ENCODE measurements at regions not wholly inside any gene's neighbourhood (a gene's known extent, or its start where the extent isn't known, plus 50 kb on each side); places are given as distances from the start of the nearest gene placed in this dataset.

DNA sequence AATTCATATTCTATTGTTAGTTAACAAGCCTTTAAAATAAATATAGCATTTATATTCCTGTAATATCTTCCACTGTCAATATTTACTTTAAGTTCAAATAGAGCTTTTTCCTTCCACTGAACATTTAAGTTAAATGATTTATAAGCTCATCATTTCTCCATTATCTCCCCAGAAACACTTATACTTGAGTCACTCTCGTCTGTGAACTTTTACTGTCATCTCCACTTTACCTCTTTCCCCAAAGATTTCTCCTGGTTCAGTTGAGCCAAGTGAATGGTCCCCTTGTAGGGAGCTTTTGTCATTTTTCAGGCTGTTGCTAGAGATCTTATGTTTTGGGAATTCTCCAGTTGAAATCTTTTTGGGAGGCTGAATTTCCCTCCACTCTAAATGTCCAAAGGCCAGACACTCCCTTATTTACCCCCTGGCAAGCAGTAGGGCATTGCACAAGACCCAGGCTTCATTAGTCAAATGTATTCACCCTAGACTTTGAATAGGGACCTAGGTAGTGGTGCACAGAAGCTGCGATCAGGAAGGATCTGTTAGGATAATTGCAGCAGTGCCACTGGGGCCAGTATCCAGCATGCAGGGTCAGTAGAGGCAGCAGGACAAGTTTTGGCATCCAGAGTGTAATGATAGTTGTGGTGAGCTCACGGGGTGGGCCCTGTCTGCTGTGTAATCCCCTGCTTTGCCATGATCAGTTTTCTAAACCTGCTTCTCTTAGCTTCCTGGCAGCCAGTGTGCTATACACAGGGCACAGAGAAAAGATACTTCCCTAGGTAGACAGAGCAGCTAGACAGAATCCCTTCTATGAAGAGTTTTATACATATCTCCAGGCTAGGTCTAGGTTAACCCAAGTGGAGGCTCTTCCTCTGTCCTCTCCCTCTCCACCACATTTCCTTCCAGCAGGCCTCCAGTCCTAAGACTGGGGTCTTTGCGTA lies 356.5 kb upstream of the SLCO3A1 start:
- Histone ChIP-seq H3K36me3 (ENCODE audit: control insufficient read depth, insufficient read depth, low read length) (no peaks in the 10 kb centered on the region), H3K4me3 (ENCODE audit: low read depth, low read length) (no peak overlapping the region), H3K9me3 (no peaks in the 10 kb centered on the region), H3K27me3 (replicated peaks; ENCODE audit: control insufficient read depth, insufficient read depth, low read length) (no peaks in the 10 kb centered on the region), H3K4me1 (no peaks in the 10 kb centered on the region)
- Mint-ChIP-seq H3K4me3 (ENCODE audit: unreplicated experiment) (no peak overlapping the region), H3K4me1 (ENCODE audit: low read depth, unreplicated experiment) (no peaks in the 10 kb centered on the region), H3K36me3 (ENCODE audit: insufficient read depth, unreplicated experiment) (peaks cover 6% of the 10 kb centered on the region), H3K27ac (ENCODE audit: unreplicated experiment) (no peak overlapping the region), H3K9me3 (ENCODE audit: unreplicated experiment) (no peaks in the 10 kb centered on the region), H3K27me3 (ENCODE audit: insufficient read depth, unreplicated experiment) (peaks cover 10% of the 10 kb centered on the region)
- POLR2A ChIA-PET: no interaction called here
- BruUV-seq (replicated peaks): no TSS peak
- CTCF ChIA-PET: no interaction called here
- DNase-seq: no peak
- intact Hi-C loops (cut with micrococcal nuclease; ENCODE audit: unreplicated experiment): no loop called here
- TF ChIP-seq, protein P1, sequence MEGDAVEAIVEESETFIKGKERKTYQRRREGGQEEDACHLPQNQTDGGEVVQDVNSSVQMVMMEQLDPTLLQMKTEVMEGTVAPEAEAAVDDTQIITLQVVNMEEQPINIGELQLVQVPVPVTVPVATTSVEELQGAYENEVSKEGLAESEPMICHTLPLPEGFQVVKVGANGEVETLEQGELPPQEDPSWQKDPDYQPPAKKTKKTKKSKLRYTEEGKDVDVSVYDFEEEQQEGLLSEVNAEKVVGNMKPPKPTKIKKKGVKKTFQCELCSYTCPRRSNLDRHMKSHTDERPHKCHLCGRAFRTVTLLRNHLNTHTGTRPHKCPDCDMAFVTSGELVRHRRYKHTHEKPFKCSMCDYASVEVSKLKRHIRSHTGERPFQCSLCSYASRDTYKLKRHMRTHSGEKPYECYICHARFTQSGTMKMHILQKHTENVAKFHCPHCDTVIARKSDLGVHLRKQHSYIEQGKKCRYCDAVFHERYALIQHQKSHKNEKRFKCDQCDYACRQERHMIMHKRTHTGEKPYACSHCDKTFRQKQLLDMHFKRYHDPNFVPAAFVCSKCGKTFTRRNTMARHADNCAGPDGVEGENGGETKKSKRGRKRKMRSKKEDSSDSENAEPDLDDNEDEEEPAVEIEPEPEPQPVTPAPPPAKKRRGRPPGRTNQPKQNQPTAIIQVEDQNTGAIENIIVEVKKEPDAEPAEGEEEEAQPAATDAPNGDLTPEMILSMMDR (IDR thresholded peaks at IDR 0.05; ENCODE audit: insufficient read depth in 1 of 2, low read depth in 1 of 2, low read length in 1 of 2, severe bottlenecking in 1 of 2, unreplicated experiment in 1 of 2): no peak

GRCh38 chr15:91498046-91498748 lies 355.3 kb upstream of the SLCO3A1 start:
- Histone ChIP-seq H3K9me3 (no peaks in the 10 kb centered on the region), H3K4me3 (ENCODE audit: low read depth, low read length) (no peak overlapping the region), H3K27me3 (replicated peaks; ENCODE audit: control insufficient read depth, insufficient read depth, low read length) (no peaks in the 10 kb centered on the region), H3K4me1 (no peaks in the 10 kb centered on the region), H3K36me3 (ENCODE audit: control insufficient read depth, insufficient read depth, low read length) (no peaks in the 10 kb centered on the region)
- no peak for DNase-seq
- intact Hi-C loops (cut with micrococcal nuclease; ENCODE audit: unreplicated experiment): no loop called here
- Mint-ChIP-seq H3K4me1 (ENCODE audit: low read depth, unreplicated experiment) (no peaks in the 10 kb centered on the region), H3K9me3 (ENCODE audit: unreplicated experiment) (no peaks in the 10 kb centered on the region), H3K27me3 (ENCODE audit: insufficient read depth, unreplicated experiment) (peaks cover 3% of the 10 kb centered on the region), H3K27ac (ENCODE audit: unreplicated experiment) (no peak overlapping the region), H3K36me3 (ENCODE audit: insufficient read depth, unreplicated experiment) (peaks cover 6% of the 10 kb centered on the region), H3K4me3 (ENCODE audit: unreplicated experiment) (no peak overlapping the region)
- CTCF ChIA-PET: no interaction called here
- TF ChIP-seq, protein P1 (IDR thresholded peaks at IDR 0.05; ENCODE audit: insufficient read depth in 1 of 2, low read depth in 1 of 2, low read length in 1 of 2, severe bottlenecking in 1 of 2, unreplicated experiment in 1 of 2): no peak
- no TSS peak for BruUV-seq (replicated peaks)
- POLR2A ChIA-PET: no interaction called here

DNA sequence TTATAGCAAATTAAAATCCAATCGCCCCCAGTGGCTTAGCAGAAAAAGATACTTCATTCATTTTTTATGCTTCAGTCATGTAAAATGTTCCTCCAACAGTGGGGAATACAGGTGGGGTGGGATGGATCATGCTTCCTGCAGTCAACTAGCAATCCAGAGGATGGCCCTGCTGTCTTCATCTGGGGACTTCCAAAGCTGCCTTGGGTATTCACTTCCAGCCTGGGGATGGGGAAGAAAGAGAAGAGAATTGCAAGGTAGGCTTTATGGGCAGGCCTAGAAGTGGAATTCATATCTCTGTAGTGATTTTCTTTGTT lies 354.8 kb upstream of the SLCO3A1 start:
- Histone ChIP-seq H3K4me3 (ENCODE audit: low read depth, low read length) (no peak overlapping the region), H3K36me3 (ENCODE audit: control insufficient read depth, insufficient read depth, low read length) (no peaks in the 10 kb centered on the region), H3K27me3 (replicated peaks; ENCODE audit: control insufficient read depth, insufficient read depth, low read length) (no peaks in the 10 kb centered on the region), H3K4me1 (no peaks in the 10 kb centered on the region), H3K9me3 (no peaks in the 10 kb centered on the region)
- ChIA-PET CTCF (no interaction called here), POLR2A (no interaction called here)
- Mint-ChIP-seq H3K4me3 (ENCODE audit: unreplicated experiment) (no peak overlapping the region), H3K4me1 (ENCODE audit: low read depth, unreplicated experiment) (no peaks in the 10 kb centered on the region), H3K9me3 (ENCODE audit: unreplicated experiment) (no peaks in the 10 kb centered on the region), H3K36me3 (ENCODE audit: insufficient read depth, unreplicated experiment) (peaks cover 6% of the 10 kb centered on the region), H3K27me3 (ENCODE audit: insufficient read depth, unreplicated experiment) (peaks cover 2% of the 10 kb centered on the region), H3K27ac (ENCODE audit: unreplicated experiment) (no peak overlapping the region)
- TF ChIP-seq, protein P1 (IDR thresholded peaks at IDR 0.05; ENCODE audit: insufficient read depth in 1 of 2, low read depth in 1 of 2, low read length in 1 of 2, severe bottlenecking in 1 of 2, unreplicated experiment in 1 of 2): no peak
- BruUV-seq (replicated peaks): no TSS peak
- DNase-seq: no peak
- intact Hi-C loops (cut with micrococcal nuclease; ENCODE audit: unreplicated experiment): no loop called here
